NCI-H187 treated with DMSO at 0.1 percent for 48 hours (cell line): ENCODE measurements at regions not wholly inside any gene's neighbourhood (a gene's known extent, or its start where the extent isn't known, plus 50 kb on each side); places are given as distances from the start of the nearest gene placed in this dataset.
"Not testable (repeated sequence)": the region's sequence is repeated elsewhere in the genome, so short reads cannot be mapped to it uniquely, and the experiment has no call there.

Source experiments
- DNase-seq: peaks from one replicate; lab custom pipeline; 2025; lab: John Stamatoyannopoulos, UW

DNA sequence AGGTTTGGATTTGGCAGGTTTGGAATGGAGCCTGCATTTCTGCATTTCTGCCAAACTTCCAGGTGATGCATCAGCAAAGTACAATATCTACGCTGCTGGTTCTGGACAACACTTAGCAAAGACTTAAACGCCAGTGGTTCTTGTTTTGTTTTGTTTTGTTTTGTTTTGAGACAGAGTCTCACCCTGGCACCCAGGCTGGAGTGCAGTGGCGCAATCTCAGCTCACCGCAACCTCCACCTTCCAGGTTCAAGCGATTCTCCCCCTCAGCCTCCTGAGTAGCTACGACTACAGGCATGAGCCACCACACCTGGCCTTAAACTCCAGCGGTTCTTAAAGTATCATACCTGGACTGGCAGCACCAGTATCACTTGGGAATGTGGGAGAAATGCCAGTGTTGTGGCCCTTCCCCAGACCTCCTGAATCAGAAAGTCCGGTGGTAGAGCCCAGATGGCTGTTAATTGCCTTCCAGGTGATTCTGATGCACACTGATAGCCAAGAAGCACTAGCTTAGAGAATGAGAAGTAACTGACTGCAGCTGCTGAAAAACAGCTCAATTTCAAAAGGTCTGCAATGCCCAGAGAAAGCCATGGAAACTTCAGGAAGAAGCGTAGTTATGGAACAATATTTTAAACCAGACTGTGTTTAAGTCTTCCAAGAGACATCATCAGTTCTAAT, 114.8 kb upstream of the FOXN3 start:
- DNase-seq = no peak

DNA sequence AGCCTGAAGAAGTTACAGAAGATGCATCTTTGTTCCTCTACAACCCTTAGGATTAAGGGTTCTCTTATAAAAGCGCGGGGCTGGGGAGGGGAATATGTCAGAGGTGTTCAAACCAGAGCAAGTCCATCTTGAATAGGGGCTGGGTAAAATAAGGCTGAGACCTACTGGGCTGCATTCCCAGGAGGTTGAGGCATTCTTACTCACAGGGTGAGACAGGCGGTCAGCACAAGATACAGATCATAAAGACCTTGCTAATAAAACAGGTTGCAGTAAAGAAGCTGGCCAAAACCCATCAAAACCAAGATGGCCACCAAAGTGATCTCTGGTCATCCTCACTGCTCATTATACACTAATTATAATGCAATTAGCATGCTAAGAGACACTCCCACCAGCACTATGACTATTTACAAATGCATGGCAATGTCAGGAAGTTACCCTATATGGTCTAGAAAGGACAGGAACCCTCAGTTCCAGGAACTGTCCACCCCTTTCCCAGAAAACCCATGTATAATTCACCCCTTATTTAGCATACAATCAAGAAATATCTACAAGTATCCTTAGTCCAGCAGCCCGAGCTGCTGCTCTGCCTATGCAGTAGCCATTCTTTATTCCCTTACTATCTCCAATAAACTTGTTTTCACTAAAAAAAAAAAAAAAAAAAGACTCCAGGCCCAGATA, 108.1 kb upstream of the FOXN3 start:
- DNase-seq = no peak

- DNase-seq = no peak
Observed at GRCh38 chr14:89524412-89524811, 107.4 kb upstream of the FOXN3 start.

- DNase-seq = no peak
Observed at GRCh38 chr14:89521988-89522387, 105.0 kb upstream of the FOXN3 start.

DNA sequence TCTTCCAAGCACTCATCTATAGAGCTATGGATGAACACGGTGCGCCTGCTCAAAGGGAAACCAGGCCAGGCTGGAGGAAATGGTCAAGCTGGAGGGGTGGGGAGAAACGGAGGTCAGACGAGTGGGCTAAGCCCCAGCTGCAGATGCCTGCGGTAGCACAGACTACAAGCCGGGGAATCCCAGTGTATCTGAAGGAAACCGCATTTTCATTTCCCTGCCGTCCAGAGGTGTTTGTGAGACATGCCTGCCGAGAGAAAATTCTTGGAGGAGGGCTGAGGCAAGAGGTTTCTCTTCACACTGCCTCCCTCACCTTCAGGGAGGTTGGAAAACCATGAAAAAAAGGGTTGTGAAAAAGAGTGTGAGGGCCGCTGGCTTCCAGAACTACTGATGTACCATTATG, 102.0 kb upstream of the FOXN3 start:
- no peak for DNase-seq

DNA sequence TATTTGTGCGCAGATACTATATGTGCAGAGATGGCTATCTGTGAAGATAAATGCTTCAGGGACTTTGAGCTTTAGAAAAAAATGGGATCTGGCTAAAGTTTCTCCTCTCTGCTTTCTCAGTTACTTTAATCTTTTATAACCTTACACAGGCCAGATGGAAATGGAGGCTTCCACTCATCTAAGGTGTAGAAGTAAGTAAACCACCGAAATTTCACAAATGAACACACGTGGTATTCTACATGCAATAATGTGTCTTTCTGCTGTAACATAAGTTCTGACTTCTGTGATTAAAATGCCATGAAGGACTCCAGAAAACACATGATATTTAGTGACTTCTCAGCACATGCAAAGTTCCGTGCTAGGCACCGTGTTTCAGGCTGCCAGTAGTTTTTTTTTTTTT, 99.1 kb upstream of the FOXN3 start:
- no peak for DNase-seq

DNA sequence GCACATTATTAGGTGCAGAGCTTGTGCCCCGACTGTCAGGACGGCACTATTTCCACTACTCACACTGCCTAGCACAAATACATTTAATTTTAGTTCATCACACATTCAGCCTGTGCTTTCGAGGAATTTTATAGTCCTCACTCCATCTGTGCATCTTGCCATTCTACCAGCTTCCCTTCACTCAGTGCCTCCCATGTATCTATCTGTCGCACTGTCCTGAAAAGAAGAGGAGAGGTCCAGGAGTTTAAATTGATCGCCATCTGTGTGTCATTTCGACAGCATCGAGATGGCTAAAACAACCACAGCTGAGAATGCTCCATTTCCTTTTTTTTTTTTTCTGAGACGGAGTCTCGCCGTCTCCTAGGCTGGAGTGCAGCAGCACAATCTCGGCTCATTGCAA, 97.6 kb upstream of the FOXN3 start:
- no peak for DNase-seq

GRCh38 chr14:89509891-89510290, 92.9 kb upstream of the FOXN3 start:
- DNase-seq = no peak

- no peak for DNase-seq
Observed at GRCh38 chr14:89508863-89509262, 91.8 kb upstream of the FOXN3 start.

DNA sequence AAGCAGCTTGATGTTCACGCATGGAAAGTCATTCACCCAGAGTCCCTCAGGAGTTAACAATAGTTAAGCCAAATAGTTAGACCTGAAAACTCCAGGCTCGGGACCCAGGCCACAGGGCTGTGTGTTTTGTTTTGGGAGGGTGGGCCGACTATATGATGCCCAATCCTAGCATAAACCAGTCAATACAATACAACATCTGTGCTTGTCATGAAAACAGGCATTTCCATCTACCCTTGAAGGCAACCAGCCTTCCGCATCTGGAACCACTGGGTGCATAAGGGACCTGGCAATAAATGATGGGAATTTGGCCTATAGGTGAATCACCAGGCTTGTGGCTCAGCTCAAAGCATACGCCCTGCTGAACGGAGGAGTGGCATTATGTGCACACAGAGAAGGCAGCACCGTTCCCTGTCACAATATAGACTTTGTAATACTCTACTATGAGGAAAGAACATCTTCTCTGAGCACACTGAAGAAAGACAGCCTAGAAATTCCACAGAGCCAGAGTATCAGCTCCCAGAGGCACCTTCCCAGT, 91.0 kb upstream of the FOXN3 start:
- no peak for DNase-seq

DNA sequence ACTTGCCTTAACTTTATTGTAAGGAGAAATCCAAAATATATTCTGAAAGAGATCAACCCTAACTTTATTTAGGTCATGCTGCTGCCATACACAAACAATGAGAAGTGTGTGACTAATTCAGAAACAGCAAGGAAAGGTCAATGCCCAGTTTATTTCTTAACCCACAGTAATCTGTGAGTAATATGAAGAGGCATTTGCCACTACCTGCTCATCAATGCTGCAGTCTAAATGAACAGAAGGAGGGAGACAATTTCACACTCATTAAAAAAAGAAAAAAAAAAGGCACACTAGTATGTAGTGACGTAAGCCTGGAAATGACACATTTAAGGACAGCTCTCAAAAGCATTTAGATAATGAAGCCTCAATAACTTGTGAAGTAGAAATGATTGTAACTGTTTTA, 90.5 kb upstream of the FOXN3 start:
- DNase-seq = no peak

DNA sequence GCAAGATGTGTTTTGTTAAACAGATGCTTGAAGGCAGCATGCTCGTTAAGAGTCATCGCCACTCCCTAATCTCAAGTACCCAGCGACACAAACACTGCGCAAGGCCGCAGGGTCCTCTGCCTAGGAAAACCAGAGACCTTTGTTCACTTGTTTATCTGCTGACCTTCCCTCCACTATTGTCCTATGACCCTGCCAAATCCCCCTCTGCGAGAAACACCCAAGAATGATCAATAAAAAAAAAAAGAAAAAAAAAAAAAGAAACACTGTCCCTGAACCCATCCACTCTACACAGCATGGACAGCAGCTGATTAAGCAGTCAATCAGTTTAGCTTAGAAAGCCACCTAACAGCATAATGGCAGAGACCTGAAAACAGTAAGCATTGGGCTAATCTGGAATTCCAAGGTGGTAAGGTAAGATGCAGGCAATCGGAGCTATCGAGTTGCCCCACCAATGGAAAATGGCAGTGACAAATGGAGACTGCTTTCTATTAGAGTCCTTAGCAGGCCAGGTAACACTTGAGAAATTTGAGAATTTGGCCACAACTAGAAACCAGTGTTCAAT, 89.9 kb upstream of the FOXN3 start:
- DNase-seq = not testable (repeated sequence)

DNA sequence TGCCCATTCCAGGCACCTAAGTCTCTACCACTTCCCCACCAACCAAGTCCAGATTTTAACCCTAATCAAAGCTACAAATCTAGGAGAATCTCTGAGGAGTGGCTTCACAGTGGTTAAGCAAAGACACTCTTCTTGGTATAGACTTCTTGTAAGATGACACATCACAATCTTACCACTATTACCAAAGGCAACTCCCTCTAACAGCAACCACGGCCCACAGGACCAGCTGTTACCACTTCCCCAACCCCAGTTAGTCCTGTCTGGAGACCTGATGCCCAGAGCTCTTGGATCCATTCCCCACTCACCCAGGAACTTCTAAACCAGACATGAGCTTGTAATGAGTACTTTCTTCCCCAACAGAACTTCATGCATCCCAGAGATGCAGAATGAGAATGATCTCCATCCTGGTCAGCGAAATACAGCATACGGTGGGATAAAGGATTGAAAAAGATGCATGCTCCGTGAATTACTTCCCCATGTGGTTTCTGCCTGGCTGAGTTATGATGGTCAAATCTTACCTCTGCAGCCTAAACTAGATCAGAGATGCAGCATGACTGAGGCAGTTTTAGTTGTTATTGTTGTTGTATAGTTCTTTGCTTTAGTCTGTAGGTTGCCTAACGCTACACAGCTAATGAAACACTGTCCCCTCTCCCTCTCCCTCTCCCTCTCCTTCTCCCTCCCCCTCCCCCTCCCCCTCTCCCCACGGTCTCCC, 87.7 kb upstream of the FOXN3 start:
- DNase-seq = no peak

GRCh38 chr14:89504091-89504490, 87.1 kb upstream of the FOXN3 start:
- no peak for DNase-seq

GRCh38 chr14:89503431-89503996, 86.5 kb upstream of the FOXN3 start:
- DNase-seq = no peak

DNA sequence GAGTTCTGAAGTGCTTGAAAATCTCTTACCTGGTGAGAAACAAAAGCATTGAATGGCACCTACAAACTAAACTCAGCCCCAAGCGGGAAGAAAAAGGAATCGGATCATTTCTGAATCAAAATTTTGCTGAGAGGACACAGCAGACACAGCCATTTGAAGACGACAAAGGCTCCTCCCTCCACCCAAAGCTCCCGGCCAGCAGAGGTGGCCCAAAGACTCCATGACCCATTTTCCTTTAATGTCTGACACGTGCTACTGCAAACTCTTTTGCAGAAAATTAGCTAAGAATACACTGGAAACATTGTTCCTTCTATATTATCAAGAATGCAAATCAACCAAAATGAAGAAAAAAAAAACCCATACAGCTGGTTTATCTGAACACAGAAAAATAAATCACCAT, 85.9 kb upstream of the FOXN3 start:
- no peak for DNase-seq

- DNase-seq = no peak
Observed at GRCh38 chr14:89501381-89501780, 84.3 kb upstream of the FOXN3 start.

GRCh38 chr14:89500303-89500702, 83.3 kb upstream of the FOXN3 start:
- no peak for DNase-seq

DNA sequence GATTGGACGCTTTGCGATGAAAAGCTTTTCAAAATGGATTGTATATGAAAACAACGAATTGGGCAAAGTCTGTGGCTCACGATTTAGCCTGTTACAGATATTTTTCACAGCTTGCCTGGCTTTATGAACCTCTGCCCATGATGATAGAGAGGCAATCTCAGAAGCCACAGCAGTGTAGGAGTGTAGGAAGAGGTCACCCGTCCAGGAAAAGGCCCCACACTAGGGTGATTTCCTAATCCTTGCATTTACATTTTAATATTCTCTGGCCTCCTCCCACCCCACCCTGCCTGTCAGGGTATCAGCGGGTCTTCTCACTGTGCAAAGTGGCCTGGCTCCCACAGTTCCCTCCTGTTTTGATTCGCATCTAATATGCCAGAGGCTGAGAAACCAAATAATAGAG, 81.8 kb upstream of the FOXN3 start:
- DNase-seq = no peak

DNA sequence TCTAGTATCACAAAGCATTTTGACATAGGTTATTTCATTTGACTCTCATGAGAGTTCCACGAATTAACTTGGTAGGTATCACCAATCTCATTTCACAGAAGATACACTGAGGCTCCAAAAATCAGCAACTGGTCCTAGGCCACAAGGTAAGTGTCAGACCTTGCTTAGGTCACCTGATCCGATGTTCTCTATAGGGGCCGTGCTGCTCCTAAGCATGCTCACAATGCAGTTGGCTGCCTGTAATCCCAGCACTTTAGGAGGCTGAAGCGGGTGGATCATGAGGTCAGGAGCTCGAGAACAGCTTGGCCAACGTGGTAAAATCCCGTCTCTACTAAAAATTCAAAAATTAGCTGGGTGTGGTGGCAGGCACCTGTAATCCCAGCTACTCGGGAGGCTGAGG, 78.7 kb upstream of the FOXN3 start:
- DNase-seq = no peak

DNA sequence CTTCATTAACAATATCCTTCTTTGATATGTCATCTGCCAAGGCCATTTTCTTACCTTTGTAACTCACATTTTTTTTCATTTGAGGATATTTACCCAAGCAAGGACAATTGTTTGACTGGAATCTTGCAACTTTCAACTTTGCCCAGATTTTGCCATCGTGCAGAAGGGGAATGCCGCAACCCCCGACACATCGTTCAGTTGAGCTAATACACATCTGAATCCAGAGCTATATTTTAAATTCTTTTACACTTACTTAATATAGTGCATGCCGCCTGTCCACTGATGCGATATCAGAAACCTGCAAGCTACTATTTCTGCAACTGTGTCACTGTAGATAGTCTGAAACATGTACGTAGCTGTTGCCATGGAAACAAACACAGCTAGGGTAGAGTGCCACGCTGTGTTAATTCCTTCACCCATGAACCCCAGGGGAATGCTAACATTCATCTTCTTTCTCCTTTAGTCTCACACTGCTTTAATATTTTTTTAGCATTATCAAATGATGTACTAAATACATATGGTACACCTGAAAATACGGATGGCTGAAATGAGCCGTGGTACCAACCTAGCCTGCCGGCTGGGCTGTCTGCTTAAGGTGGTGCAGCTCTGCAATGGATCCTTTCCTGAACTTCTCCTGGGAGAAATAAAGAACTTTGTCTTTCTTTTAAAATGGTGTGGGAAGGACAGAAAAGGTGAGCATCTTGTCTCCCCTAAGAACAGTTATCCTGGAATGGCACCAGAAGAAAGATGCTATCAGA, 77.0 kb upstream of the FOXN3 start:
- DNase-seq = no peak

DNA sequence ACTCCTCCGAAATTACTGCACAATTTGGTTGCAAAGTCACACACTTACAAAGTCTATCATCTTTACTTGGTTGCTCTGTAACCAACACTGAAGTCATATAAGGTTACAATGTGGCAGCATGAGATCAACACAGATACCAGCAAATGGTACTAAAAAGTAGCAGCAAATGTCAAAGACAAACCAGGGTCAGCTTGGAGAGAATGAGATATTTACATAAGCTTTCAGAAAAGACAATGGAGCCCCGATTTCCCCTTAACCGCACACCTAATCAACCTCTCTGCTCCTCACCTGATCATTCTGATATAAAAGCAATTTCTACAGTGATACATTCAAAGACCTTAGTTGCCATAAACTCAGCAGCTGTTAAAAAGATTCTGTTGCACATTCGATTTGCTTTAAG, 76.4 kb upstream of the FOXN3 start:
- DNase-seq = no peak
